C4-2B (cell line): ENCODE measurements at regions not wholly inside any gene's neighbourhood (a gene's known extent, or its start where the extent isn't known, plus 50 kb on each side); places are given as distances from the start of the nearest gene placed in this dataset.

ENCODE experiments used
- H3K27ac ChIP-seq: fragments of 450-650 bp; 2 replicates; pipeline ENCODE4 v1.5.1; 2017
- ZFX ChIP-seq: fragments of 450-650 bp; IDR thresholded peaks from 2 replicates; pipeline ENCODE4 v1.6.1; 2017
- TF ChIP-seq, protein P1 (sequence below): fragments of 450-650 bp; conservative IDR thresholded peaks from 2 replicates; pipeline ENCODE4 v1.5.1; 2017; ENCODE audit warnings: mild to moderate bottlenecking

GRCh38 chr2:48175656-48176055 lies 138.8 kb upstream of the FOXN2 start:
- H3K27ac ChIP-seq, result no peak overlapping the region
- TF ChIP-seq, protein P1, sequence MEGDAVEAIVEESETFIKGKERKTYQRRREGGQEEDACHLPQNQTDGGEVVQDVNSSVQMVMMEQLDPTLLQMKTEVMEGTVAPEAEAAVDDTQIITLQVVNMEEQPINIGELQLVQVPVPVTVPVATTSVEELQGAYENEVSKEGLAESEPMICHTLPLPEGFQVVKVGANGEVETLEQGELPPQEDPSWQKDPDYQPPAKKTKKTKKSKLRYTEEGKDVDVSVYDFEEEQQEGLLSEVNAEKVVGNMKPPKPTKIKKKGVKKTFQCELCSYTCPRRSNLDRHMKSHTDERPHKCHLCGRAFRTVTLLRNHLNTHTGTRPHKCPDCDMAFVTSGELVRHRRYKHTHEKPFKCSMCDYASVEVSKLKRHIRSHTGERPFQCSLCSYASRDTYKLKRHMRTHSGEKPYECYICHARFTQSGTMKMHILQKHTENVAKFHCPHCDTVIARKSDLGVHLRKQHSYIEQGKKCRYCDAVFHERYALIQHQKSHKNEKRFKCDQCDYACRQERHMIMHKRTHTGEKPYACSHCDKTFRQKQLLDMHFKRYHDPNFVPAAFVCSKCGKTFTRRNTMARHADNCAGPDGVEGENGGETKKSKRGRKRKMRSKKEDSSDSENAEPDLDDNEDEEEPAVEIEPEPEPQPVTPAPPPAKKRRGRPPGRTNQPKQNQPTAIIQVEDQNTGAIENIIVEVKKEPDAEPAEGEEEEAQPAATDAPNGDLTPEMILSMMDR, result no peak
- no peak for TF ChIP-seq ZFX

DNA sequence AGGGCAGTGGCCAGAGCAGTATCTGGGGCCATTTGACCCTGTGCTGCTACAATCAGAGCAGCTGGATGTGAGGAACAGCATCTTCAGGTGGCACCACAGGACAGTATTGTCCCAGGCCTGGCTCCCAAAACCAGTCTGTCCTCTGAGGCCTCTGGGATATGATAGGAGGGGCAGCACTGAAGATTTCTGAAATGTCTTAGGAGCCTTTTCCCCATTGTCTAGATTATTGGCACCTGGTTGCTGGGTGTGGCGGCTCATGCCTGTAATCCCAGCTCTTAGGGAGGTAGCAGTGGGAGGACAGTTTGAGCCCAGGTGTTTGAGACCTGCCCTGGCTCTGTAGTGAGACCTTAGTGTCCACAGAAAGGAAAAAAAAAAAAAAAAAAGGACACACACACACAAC lies 137.6 kb upstream of the FOXN2 start:
- no peak overlapping the region for H3K27ac ChIP-seq
- no peak for TF ChIP-seq ZFX
- TF ChIP-seq, protein P1, result no peak

GRCh38 chr2:48178611-48179010 lies 135.9 kb upstream of the FOXN2 start:
- TF ChIP-seq ZFX, result no peak
- TF ChIP-seq, protein P1, result no peak
- no peak overlapping the region for H3K27ac ChIP-seq

- no peak overlapping the region for H3K27ac ChIP-seq
- no peak for TF ChIP-seq ZFX
- TF ChIP-seq, protein P1, result no peak
Observed at GRCh38 chr2:48180557-48180956, 133.9 kb upstream of the FOXN2 start.

GRCh38 chr2:48183276-48183675 lies 131.2 kb upstream of the FOXN2 start:
- no peak overlapping the region for H3K27ac ChIP-seq
- TF ChIP-seq ZFX, result no peak
- TF ChIP-seq, protein P1, result no peak

DNA sequence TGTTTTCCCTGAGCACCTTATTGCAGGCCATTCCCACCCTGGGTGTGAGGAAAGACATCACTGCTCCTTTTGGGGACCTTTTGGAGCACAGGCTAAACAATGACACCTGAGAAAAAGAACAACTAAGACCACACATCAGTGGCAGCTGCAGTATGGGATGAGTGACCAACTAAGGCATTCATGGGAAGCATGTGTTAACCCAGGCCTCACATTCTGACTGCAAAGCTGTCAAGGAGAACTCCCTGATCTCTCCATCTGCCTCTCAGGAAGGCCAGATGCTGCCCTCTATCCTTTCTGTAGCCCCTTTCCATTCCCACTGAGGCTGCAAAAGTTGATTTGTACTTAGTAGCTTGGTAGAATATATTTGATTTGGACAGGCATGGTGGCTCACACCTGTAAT lies 130.5 kb upstream of the FOXN2 start:
- H3K27ac ChIP-seq, result no peak overlapping the region
- TF ChIP-seq, protein P1, result no peak

DNA sequence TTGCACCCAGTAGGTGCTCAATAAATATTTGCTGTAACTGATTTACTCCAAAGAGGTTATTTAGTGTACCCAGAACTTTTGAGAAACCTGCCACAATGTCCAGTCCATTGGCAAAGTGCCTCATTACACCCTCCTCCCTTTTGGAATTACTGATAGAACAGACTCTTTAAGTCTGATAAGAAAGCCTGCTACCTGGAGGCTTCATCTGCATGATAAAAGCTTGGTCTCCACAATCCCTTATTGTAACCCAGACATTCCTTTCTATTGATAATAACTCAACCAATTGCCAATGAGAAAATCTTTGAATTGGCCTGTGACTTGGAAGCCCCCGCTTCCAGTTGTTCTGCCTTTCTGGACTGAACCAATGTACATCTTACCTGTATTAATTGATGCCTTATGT lies 127.0 kb upstream of the FOXN2 start:
- H3K27ac ChIP-seq, result no peak overlapping the region
- TF ChIP-seq, protein P1, result no peak
- no peak for TF ChIP-seq ZFX
